ENCODE measurements at regions not wholly inside any gene's neighbourhood (a gene's known extent, or its start where the extent isn't known, plus 50 kb on each side); places are given as distances from the start of the nearest gene placed in this dataset.

- DNase-seq (ENCODE audit: low read depth in 2 of 2), result no peak
These were observed 297.9 kb upstream of the BRINP1 start for GRCh38 chr9:119667163-119667562.

- no peak for DNase-seq (ENCODE audit: low read depth in 2 of 2)
These were observed 293.1 kb upstream of the BRINP1 start for GRCh38 chr9:119662329-119662728.

GRCh38 chr9:119652931-119653330, 283.7 kb upstream of the BRINP1 start:
- DNase-seq (ENCODE audit: low read depth in 2 of 2), result no peak

GRCh38 chr9:119649205-119649604, 280.0 kb upstream of the BRINP1 start:
- no peak for DNase-seq (ENCODE audit: low read depth in 2 of 2)

GRCh38 chr9:119639287-119639955, 270.2 kb upstream of the BRINP1 start:
- DNase-seq (ENCODE audit: low read depth in 2 of 2), result peak in 1 of 2 donors; percentile 19

- DNase-seq (ENCODE audit: low read depth in 2 of 2), result no peak
These were observed 264.8 kb upstream of the BRINP1 start for GRCh38 chr9:119634006-119634405.

- DNase-seq (ENCODE audit: low read depth in 2 of 2), result no peak
These were observed 242.3 kb upstream of the BRINP1 start for GRCh38 chr9:119611565-119611964.

- DNase-seq (ENCODE audit: low read depth in 2 of 2), result no peak
These were observed 240.2 kb upstream of the BRINP1 start for GRCh38 chr9:119609277-119609971.

- DNase-seq (ENCODE audit: low read depth in 2 of 2), result no peak
These were observed 232.4 kb upstream of the BRINP1 start for GRCh38 chr9:119601632-119602031.

- no peak for DNase-seq (ENCODE audit: low read depth in 2 of 2)
These were observed 228.3 kb upstream of the BRINP1 start for GRCh38 chr9:119597499-119597898.

- DNase-seq (ENCODE audit: low read depth in 2 of 2), result no peak
These were observed 227.5 kb upstream of the BRINP1 start for GRCh38 chr9:119596703-119597102.

GRCh38 chr9:119588874-119589744, 219.9 kb upstream of the BRINP1 start:
- DNase-seq (ENCODE audit: low read depth in 2 of 2), result no peak

- no peak for DNase-seq (ENCODE audit: low read depth in 2 of 2)
These were observed 208.6 kb upstream of the BRINP1 start for GRCh38 chr9:119577881-119578280.

GRCh38 chr9:119559986-119560385, 190.8 kb upstream of the BRINP1 start:
- DNase-seq (ENCODE audit: low read depth in 2 of 2), result peak in 1 of 2 donors; percentile 10

GRCh38 chr9:119559056-119559455, 189.8 kb upstream of the BRINP1 start:
- no peak for DNase-seq (ENCODE audit: low read depth in 2 of 2)

GRCh38 chr9:119556129-119556875, 187.1 kb upstream of the BRINP1 start:
- DNase-seq (ENCODE audit: low read depth in 2 of 2), result peak; percentile 68 to 94

GRCh38 chr9:119544492-119544891, 175.3 kb upstream of the BRINP1 start:
- DNase-seq (ENCODE audit: low read depth in 2 of 2), result no peak

GRCh38 chr9:119537138-119537537, 167.9 kb upstream of the BRINP1 start:
- DNase-seq (ENCODE audit: low read depth in 2 of 2), result no peak

- DNase-seq (ENCODE audit: low read depth in 2 of 2), result no peak
These were observed 164.3 kb upstream of the BRINP1 start for GRCh38 chr9:119533504-119533903.

- no peak for DNase-seq (ENCODE audit: low read depth in 2 of 2)
These were observed 157.5 kb upstream of the BRINP1 start for GRCh38 chr9:119526698-119527097.

- no peak for DNase-seq (ENCODE audit: low read depth in 2 of 2)
These were observed 154.3 kb upstream of the BRINP1 start for GRCh38 chr9:119523508-119523907.

- DNase-seq (ENCODE audit: low read depth in 2 of 2), result no peak
These were observed 153.1 kb upstream of the BRINP1 start for GRCh38 chr9:119522381-119522780.
